Endothelial cell of umbilical vein (primary cell): ENCODE measurements at regions not wholly inside any gene's neighbourhood (a gene's known extent, or its start where the extent isn't known, plus 50 kb on each side); places are given as distances from the start of the nearest gene placed in this dataset.

ENCODE experiments used
- CTCF ChIP-seq, 2 donors: IDR thresholded peaks; 1 replicate in 1 of 2; 2 replicates in 1 of 2; pipeline ENCODE4 v1.5.1; 2011; ENCODE audit warnings: low read length in 2 of 2, mild to moderate bottlenecking in 2 of 2, moderate library complexity in 2 of 2, control low read depth in 1 of 2, inconsistent platforms in 1 of 2, low read depth in 1 of 2; ENCODE audit not compliant: insufficient read depth in 1 of 2; ENCODE audit errors: extremely low read depth in 1 of 2
- EZH2 ChIP-seq: IDR thresholded peaks from 2 replicates; pipeline ENCODE4 v1.6.1; 2012; ENCODE audit warnings: borderline replicate concordance, low read depth, mild to moderate bottlenecking, moderate library complexity, low read length, inconsistent platforms; ENCODE audit not compliant: severe bottlenecking
- FOS ChIP-seq: IDR thresholded peaks from 2 replicates; pipeline ENCODE4 v1.6.1; 2011; ENCODE audit warnings: mild to moderate bottlenecking, low read length, moderate library complexity, borderline replicate concordance; ENCODE audit not compliant: insufficient read depth
- GATA2 ChIP-seq: IDR thresholded peaks from 2 replicates; pipeline ENCODE4 v1.7.0; 2011; ENCODE audit warnings: low read depth, mild to moderate bottlenecking, moderate library complexity, mixed read lengths, low read length; ENCODE audit not compliant: insufficient read length, insufficient read depth
- JUN ChIP-seq: IDR thresholded peaks from 2 replicates; pipeline ENCODE4 v1.6.1; 2011; ENCODE audit warnings: borderline replicate concordance, low read depth; ENCODE audit not compliant: insufficient read length, insufficient read depth
- MAX ChIP-seq: IDR thresholded peaks from 2 replicates; pipeline ENCODE4 v1.6.1; 2011; ENCODE audit not compliant: insufficient read depth, insufficient read length
- MYC ChIP-seq: IDR thresholded peaks from one replicate; pipeline ENCODE4 v1.6.1; 2011; ENCODE audit warnings: mild to moderate bottlenecking, low read depth, low read length
- POLR2A ChIP-seq: IDR thresholded peaks from 2 replicates; pipeline ENCODE4 v1.6.1; 2012; ENCODE audit warnings: low read depth, mild to moderate bottlenecking, control low read depth, low read length
- POLR2AphosphoS5 ChIP-seq: IDR thresholded peaks from 2 replicates; pipeline ENCODE4 v1.6.1; 2012; ENCODE audit warnings: low read depth, mild to moderate bottlenecking, control low read depth, low read length, moderate library complexity; ENCODE audit not compliant: insufficient read depth

- TF ChIP-seq CTCF (IDR thresholded peaks at IDR 0.05; ENCODE audit: extremely low read depth in 1 of 2, insufficient read depth in 1 of 2, low read depth in 1 of 2, low read length in 2 of 2) (no peak), POLR2AphosphoS5 (no peak), POLR2A (no peak), MAX (no peak), MYC (no peak), EZH2 (no peak), GATA2 (no peak), JUN (no peak), FOS (no peak)
Observed at GRCh38 chr2:8132351-8132831, 549.5 kb upstream of the ID2 start.
